Right kidney (tissue), 1 donor: ENCODE measurements at regions not wholly inside any gene's neighbourhood (a gene's known extent, or its start where the extent isn't known, plus 50 kb on each side); places are given as distances from the start of the nearest gene placed in this dataset.
"Not testable (repeated sequence)": the region's sequence is repeated elsewhere in the genome, so short reads cannot be mapped to it uniquely, and the experiment has no call there.

Source experiments
- DNase-seq: peaks from one replicate; pipeline ENCODE4 v3.0.0-alpha.2; 2016

- no peak for DNase-seq
Measured at GRCh38 chr5:101637599-101637998, 658.5 kb downstream of the SLCO4C1 start.

- not testable (repeated sequence) for DNase-seq
Measured at GRCh38 chr5:101627770-101628169, 668.3 kb downstream of the SLCO4C1 start.

- no peak for DNase-seq
Measured at GRCh38 chr5:101626572-101626971, 669.5 kb downstream of the SLCO4C1 start.

GRCh38 chr5:101611039-101611438 is 685.0 kb downstream of the SLCO4C1 start:
- DNase-seq: no peak

- DNase-seq: no peak
Measured at GRCh38 chr5:101608322-101608721, 687.8 kb downstream of the SLCO4C1 start.

- DNase-seq: no peak
Measured at GRCh38 chr5:101605700-101606099, 690.4 kb downstream of the SLCO4C1 start.

- DNase-seq: no peak
Measured at GRCh38 chr5:101600614-101601013, 695.5 kb downstream of the SLCO4C1 start.

GRCh38 chr5:101590384-101590783 is 687.3 kb upstream of the ST8SIA4 start:
- no peak for DNase-seq

GRCh38 chr5:101585366-101585765 is 682.3 kb upstream of the ST8SIA4 start:
- no peak for DNase-seq

GRCh38 chr5:101580591-101580990 is 677.5 kb upstream of the ST8SIA4 start:
- DNase-seq: no peak

- no peak for DNase-seq
Measured at GRCh38 chr5:101574017-101574416, 670.9 kb upstream of the ST8SIA4 start.

GRCh38 chr5:101561018-101561417 is 657.9 kb upstream of the ST8SIA4 start:
- no peak for DNase-seq

- no peak for DNase-seq
Measured at GRCh38 chr5:101543780-101544179, 640.7 kb upstream of the ST8SIA4 start.

- no peak for DNase-seq
Measured at GRCh38 chr5:101539315-101539714, 636.2 kb upstream of the ST8SIA4 start.

GRCh38 chr5:101535626-101536025 is 632.5 kb upstream of the ST8SIA4 start:
- no peak for DNase-seq

GRCh38 chr5:101534491-101535110 is 631.5 kb upstream of the ST8SIA4 start:
- no peak for DNase-seq

GRCh38 chr5:101532430-101532829 is 629.3 kb upstream of the ST8SIA4 start:
- DNase-seq: no peak

GRCh38 chr5:101531026-101531425 is 627.9 kb upstream of the ST8SIA4 start:
- DNase-seq: no peak

- DNase-seq: not testable (repeated sequence)
Measured at GRCh38 chr5:101529094-101529493, 626.0 kb upstream of the ST8SIA4 start.

- DNase-seq: no peak
Measured at GRCh38 chr5:101520417-101520816, 617.3 kb upstream of the ST8SIA4 start.

- no peak for DNase-seq
Measured at GRCh38 chr5:101517795-101518194, 614.7 kb upstream of the ST8SIA4 start.

- no peak for DNase-seq
Measured at GRCh38 chr5:101515721-101516120, 612.6 kb upstream of the ST8SIA4 start.

- DNase-seq: no peak
Measured at GRCh38 chr5:101505891-101506570, 602.9 kb upstream of the ST8SIA4 start.

GRCh38 chr5:101482931-101483330 is 579.8 kb upstream of the ST8SIA4 start:
- no peak for DNase-seq
